Chondrocyte (in vitro differentiated cells): ENCODE measurements at regions not wholly inside any gene's neighbourhood (a gene's known extent, or its start where the extent isn't known, plus 50 kb on each side); places are given as distances from the start of the nearest gene placed in this dataset.

Source experiments
- DNase-seq: peaks from one replicate; pipeline ENCODE4 v3.0.0; 2021; ENCODE audit warnings: mixed read lengths, low spot score
- H3K27ac Mint-ChIP-seq: one replicate; pipeline ENCODE4 v1.8.0; 2021; ENCODE audit warnings: mild to moderate bottlenecking, moderate library complexity, mixed read lengths; ENCODE audit not compliant: unreplicated experiment
- H3K27me3 Mint-ChIP-seq: 2 replicates; pipeline ENCODE4 v1.8.0; 2021; ENCODE audit warnings: low read depth, mixed read lengths
- H3K36me3 Mint-ChIP-seq: 2 replicates; pipeline ENCODE4 v1.8.0; 2021; ENCODE audit warnings: low read depth, mixed read lengths
- H3K4me1 Mint-ChIP-seq: 2 replicates; pipeline ENCODE4 v1.8.0; 2021; ENCODE audit warnings: low read depth, mild to moderate bottlenecking, mixed read lengths
- H3K4me3 Mint-ChIP-seq: one replicate; pipeline ENCODE4 v1.8.0; 2021; ENCODE audit warnings: mild to moderate bottlenecking, moderate library complexity, mixed read lengths; ENCODE audit not compliant: unreplicated experiment
- H3K9me3 Mint-ChIP-seq: 2 replicates; pipeline ENCODE4 v1.8.0; 2021; ENCODE audit warnings: low read depth, mixed read lengths
- TF ChIP-seq, protein P1 (sequence below): fragments of 200-600 bp; sonication (generic); IDR thresholded peaks from 2 replicates; pipeline ENCODE4 v1.5.0; 2021; ENCODE audit warnings: antibody characterized with exemption, mild to moderate bottlenecking, moderate library complexity

DNA sequence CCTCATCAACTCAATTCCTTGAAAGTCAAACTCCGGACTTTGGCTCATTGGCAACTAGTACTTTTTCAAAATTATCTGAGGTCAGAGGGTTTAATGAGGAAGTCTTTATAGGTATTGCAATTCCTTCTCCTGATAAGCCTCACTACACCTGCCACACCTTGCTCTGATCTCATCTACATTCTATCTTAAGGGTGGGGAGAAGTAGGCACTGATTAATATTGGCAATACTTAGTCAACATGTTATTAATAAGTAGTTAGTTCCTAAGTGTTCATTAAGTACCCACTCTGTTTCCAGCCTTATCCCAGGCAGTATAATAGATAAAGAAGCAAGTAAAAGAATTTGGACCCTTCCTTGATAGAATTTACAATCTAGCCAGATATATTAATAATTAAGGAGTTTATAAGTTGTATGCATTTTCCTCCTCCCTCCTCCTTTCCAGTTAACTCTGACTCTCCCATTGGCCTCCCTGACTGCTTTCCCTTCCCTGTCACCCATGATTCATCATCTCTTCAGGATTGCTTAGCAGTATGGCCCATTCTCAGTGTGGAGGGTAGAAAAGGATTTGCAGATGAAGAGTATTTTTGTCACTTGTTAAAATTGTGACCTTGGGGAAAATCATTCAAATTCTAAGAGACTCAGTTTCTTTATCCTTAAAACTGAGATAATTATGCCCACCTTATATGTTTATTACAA, 231.0 kb upstream of the ATP2B1 start:
- Mint-ChIP-seq H3K4me1 (peaks cover 34% of the 10 kb centered on the region), H3K4me3 (no peak overlapping the region), H3K27me3 (no peaks in the 10 kb centered on the region), H3K36me3 (no peaks in the 10 kb centered on the region), H3K9me3 (no peaks in the 10 kb centered on the region), H3K27ac (no peak overlapping the region)
- TF ChIP-seq, protein P1, sequence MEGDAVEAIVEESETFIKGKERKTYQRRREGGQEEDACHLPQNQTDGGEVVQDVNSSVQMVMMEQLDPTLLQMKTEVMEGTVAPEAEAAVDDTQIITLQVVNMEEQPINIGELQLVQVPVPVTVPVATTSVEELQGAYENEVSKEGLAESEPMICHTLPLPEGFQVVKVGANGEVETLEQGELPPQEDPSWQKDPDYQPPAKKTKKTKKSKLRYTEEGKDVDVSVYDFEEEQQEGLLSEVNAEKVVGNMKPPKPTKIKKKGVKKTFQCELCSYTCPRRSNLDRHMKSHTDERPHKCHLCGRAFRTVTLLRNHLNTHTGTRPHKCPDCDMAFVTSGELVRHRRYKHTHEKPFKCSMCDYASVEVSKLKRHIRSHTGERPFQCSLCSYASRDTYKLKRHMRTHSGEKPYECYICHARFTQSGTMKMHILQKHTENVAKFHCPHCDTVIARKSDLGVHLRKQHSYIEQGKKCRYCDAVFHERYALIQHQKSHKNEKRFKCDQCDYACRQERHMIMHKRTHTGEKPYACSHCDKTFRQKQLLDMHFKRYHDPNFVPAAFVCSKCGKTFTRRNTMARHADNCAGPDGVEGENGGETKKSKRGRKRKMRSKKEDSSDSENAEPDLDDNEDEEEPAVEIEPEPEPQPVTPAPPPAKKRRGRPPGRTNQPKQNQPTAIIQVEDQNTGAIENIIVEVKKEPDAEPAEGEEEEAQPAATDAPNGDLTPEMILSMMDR = no peak
- DNase-seq = no peak

GRCh38 chr12:89936631-89937030, 228.0 kb upstream of the ATP2B1 start:
- Mint-ChIP-seq H3K36me3 (no peaks in the 10 kb centered on the region), H3K4me3 (no peak overlapping the region), H3K9me3 (no peaks in the 10 kb centered on the region), H3K4me1 (peaks cover 32% of the 10 kb centered on the region), H3K27ac (peak overlapping the region; percentile 57), H3K27me3 (no peaks in the 10 kb centered on the region)
- TF ChIP-seq, protein P1 = no peak
- no peak for DNase-seq

- DNase-seq = no peak
- Mint-ChIP-seq H3K4me1 (peaks cover 32% of the 10 kb centered on the region), H3K4me3 (no peak overlapping the region), H3K36me3 (no peaks in the 10 kb centered on the region), H3K27me3 (no peaks in the 10 kb centered on the region), H3K9me3 (no peaks in the 10 kb centered on the region), H3K27ac (no peak overlapping the region)
- TF ChIP-seq, protein P1 = no peak
Observed at GRCh38 chr12:89935850-89936249, 227.2 kb upstream of the ATP2B1 start.

GRCh38 chr12:89933911-89934310, 225.3 kb upstream of the ATP2B1 start:
- peaks cover 32% of the 10 kb centered on the region for H3K4me1 Mint-ChIP-seq
- no peak for DNase-seq
- no peaks in the 10 kb centered on the region for H3K36me3 Mint-ChIP-seq
- H3K4me3 Mint-ChIP-seq = no peak overlapping the region
- no peak overlapping the region for H3K27ac Mint-ChIP-seq
- TF ChIP-seq, protein P1 = no peak
- no peaks in the 10 kb centered on the region for H3K27me3 Mint-ChIP-seq
- no peaks in the 10 kb centered on the region for H3K9me3 Mint-ChIP-seq

DNA sequence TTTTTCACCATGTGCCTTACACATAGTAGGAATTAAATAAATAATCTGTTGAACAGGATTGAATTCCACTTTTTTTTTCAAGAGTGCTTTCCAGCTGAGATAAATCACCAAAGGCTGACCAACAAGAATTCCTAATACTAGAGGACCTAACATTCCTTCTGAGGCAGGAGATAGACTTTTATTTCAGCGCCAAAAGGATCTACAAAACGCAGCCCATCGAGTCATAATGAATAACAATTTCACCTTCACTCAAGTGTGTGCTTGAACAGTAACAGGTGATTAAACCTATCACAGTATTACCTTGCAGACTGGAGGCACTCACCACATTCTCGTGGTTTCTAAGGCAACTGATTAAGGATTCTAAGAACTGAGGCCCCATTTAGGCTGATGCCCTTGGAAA, 224.3 kb upstream of the ATP2B1 start:
- peaks cover 32% of the 10 kb centered on the region for H3K4me1 Mint-ChIP-seq
- no peaks in the 10 kb centered on the region for H3K36me3 Mint-ChIP-seq
- H3K9me3 Mint-ChIP-seq = no peaks in the 10 kb centered on the region
- H3K27me3 Mint-ChIP-seq = no peaks in the 10 kb centered on the region
- no peak overlapping the region for H3K27ac Mint-ChIP-seq
- TF ChIP-seq, protein P1 = no peak
- DNase-seq = no peak
- H3K4me3 Mint-ChIP-seq = no peak overlapping the region
